ENCODE measurements at regions not wholly inside any gene's neighbourhood (a gene's known extent, or its start where the extent isn't known, plus 50 kb on each side); places are given as distances from the start of the nearest gene placed in this dataset.

DNA sequence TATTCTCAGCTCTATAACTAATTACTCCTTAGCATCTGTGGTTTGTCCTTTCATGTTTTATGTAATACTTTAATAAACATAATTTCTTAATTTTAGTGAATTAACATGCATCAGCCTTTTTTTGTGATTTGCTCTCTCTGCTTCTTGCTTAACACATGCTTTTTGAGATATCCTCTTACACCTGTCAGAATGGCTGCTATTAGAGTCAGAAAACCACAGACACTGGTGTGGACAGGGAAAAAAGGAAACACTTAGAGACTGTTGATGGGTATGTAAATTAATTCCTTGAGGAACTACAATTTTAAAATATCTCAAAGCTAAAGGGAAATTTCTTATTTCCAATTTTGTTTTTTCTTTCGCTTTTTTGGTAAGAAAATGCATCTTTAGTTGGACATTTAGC, 549.0 kb downstream of the ZNF804A start:
- DNase-seq: no peak

DNA sequence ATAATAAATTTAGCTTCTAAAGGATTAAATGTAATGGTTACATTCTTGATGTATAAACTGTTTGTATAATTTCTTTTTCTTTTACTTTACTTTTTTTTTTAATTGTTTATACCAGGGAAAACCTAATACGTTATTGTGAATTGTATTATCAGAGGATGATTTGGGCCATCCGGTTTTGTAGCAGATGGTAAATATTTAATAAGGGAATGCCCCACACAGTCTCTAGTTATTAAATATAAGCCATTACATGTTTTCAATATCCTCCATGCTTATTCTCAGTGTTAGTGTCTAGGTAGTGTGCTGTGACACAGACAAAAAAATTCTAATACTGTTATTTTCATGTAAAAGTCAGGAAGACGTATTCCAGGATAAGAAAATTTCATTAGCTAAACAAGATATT, 553.9 kb downstream of the ZNF804A start:
- DNase-seq: no peak

DNA sequence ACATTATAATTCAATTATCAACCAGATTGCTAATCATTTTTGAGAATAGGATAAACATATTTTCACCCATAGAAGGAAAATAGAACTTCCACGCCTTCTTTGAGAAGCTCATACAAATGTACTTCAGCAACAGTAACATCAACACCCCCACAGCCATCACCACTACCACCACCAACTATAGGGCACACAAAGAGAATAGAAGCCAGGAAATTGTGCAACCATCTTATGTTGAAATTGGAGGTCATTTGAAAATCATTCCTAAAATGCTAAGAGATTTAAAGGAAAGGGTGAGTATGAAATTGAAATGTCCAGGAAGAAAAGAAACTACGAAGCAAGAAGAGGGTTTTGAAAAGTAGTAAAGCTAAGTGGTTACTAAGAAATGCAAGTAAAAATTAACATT, 563.4 kb downstream of the ZNF804A start:
- no peak for DNase-seq

DNA sequence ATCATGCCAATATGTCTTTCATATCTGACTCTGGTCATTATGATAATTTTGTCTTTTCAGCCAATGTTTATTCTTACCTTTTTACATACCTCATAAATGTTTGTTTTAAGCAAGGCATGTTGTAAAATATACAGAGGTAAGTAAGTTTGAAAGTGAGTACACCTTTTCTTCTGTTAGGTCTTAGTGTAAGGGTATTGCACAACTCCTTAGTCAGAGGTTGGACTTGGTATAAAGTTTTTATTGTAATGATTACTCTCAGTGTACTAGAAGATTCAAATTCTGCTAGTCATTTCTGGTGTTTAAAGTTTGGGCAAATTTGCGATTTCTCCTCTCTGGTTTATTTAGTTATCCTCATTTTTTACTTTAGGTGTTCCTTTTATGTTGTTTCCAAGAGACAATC, 564.3 kb upstream of the FSIP2 start:
- DNase-seq: no peak

DNA sequence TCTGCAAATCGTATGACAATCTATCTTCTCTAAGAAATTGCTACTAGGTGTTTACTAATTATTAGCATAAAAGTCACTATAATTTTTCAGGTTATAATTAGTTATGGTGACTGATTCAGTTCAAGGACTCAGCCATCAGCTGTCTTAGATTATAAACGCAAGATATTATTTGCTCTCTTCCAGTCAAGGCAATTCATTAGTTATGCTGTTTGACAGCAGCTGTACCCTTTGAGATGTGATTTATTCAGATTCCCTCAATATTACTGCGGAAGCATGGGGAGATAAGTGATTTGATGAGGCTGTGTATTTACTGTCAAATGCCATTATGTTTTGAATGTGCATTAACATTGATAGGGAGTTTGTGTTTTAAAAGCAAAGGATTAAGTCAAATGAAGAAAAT, 558.9 kb upstream of the FSIP2 start:
- peak; percentile 53 for DNase-seq

DNA sequence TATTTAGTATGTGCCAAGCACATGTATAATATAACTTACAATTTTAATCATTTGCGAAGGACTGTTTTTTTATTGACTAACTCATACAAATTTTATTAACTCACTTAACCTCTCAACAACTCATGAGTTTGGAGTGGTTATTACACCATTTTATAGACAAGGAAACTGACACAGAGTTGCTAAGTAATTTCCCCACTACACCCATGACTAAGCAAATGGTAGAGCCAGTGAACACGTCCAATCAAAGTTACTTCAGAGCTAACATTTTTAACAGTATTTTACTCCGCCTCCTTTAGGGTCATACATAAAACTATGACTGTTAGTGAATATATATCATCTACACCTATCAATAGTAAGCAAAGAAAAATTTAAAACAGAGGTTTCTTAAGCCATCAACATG, 556.7 kb upstream of the FSIP2 start:
- DNase-seq: no peak

DNA sequence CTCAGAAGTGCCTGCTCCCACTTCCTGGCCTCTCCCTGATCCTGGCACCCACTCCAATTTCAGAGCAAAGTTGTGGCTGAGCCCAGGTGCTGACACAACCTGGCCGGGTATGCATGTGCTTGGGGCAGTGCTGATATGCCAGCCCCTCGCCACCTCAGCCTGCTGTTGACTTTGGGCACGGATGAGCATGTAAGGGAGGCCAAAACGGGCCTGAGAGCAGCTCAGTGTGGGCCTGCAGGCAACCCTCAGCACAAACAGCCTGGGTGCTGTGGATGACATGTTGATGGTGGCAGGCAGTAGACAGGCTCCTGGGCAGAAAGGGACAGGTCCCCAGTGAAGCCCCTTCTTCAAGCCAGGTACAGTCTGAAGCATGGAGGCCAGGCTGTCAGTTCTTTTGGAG, 553.6 kb upstream of the FSIP2 start:
- no peak for DNase-seq

DNA sequence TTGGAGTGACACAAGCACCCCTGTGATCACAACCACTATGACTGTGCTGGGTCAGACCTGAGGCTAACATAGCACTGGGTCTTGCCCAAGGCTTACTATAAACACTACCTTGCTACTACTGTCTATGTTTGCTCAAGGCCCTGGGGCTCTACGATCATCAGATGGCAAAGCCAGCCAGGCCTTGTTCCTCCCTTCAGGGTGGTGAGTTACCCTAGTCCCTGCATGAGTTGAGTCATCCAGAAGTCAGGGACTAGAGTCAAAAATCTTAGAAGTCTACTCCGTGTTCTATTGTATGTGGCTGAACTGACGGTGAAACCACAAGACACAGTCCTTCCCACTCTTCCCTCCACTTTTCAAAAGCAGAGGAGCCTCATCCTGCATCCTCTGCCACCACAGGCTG, 551.2 kb upstream of the FSIP2 start:
- DNase-seq: no peak

DNA sequence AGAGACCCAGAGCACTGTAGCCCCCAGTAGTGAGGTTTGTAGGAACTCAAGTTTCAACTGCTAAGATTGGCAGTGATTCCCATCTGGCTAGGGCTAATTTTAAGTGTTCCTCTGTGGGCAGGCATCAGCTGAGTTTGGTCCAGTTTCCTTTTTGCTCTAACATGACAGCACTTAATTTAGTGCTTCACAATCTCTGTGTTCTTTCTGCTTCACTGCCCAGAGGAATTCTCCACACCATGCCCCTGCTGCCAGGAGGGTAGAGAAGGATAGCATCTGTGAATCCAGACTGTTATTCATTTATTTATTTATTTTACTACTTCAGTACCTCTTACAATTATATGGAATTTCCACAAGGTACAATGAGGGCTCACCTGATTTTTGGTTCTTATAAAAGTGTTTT, 549.9 kb upstream of the FSIP2 start:
- DNase-seq: no peak

DNA sequence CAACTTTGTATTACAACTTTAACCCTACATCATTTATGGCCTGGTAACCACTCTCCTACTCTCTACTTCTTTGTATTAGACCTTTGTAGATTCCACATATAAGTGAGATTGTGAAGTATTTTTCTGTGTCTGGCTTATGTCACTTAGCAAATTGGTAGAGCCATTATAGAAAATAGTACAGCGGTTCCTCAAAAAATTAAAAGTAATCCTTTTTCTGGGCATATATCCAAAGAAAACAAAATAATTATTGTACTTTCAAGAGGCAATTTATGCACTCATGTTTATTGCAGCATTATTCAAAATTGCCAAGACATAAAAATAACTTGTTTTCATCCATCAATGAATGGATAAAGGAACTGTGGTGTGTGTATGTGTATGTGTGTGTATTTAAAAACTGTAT, 537.5 kb upstream of the FSIP2 start:
- DNase-seq: no peak

DNA sequence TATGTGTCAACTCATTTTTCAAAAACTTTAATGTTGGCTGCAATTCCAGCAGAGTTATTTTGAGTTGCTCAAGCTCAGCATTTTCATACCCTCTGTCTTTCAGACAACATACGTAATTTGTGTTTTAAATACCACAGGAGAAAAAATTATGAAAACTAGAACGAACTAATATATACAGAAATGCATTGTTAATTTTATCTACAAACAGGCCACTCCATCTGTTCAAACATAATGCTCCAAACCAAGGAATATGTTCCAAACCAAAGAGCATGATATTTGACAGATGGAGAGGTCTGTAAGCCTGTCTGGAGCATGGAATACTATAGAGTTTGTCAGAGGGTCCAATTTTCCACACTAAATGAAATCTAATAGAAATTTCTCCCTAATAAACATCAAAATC, 536.2 kb upstream of the FSIP2 start:
- DNase-seq: no peak

DNA sequence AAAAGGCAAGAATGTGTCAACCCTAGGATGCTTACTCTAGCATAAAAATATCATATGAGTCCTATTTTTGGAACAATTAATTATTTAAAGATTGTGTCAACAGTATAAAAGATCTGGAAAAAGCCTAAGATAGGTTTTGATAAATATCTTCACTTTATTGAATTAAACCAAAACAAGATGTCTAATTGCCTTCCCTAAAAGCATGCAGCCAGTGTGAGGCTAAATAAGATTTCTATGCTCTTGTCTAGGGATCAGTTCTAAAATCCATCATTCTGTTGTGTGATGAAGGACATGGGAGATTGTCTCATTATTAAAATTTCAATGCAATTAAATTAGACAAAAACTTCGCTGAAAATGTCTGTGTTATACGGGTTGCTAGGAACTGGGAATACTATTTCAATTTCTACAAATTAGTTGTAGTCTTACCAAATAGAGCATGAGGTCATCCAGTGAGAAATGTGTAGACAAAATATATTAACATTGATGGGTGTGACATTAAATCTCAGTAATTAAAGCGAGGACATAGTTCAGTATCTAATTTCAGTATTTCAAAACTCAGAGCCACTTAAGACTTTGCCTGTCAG, 535.6 kb upstream of the FSIP2 start:
- no peak for DNase-seq

DNA sequence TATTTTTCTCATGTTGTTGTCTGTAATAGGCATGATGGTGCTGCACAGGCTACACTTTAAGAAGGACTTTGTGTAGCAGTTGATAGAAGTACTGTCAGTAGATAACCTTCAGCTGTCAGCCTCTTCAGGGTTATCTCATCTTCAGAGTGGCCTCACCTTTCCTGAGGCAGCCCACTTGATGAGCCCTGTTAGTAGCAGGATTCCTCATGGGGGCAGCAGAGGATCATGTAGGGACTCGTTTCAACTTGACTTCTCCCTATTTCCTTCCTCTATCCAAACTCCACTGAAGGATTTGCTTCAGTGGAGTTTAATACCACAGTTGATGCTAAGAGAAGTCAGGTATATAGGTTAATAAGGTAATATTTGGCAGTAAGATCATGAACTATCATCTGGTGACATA, 530.3 kb upstream of the FSIP2 start:
- peak; percentile 42 for DNase-seq

DNA sequence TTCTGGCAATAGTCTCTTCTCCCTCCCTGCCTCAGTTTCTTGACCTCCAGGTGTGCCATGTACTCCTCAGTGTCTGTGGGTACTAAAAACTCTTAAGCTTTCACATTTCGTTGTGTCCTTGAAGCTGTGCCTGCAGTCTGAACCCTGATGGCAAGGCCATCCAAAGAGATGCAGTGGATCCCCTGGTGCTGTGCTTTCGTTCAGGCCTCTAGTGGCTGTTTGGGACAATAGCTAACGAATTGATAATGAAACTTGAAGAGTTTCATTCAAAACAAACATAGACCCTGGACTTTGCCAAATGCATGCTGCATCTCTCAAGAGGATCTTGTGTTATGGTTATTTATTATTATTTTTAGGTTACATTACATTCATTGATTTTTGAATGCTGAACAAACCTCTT, 523.1 kb upstream of the FSIP2 start:
- no peak for DNase-seq

DNA sequence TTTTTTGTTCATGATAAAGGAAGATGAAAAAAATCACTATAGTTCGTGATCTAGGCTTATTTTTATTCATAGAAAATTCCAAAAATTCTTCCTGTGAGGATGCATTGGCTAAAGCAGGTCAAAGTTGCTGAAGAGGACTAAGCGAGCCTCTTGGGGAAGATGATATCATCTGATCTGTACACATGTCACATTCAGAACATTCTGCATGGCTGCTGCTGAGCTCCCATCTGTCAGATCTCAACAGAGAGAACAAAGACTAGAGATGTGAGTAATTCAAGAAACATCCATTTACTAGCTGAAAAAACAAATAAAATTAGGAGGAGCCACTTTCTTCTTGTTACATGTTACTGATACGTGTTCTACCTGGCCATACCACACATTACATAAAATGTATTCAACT, 518.6 kb upstream of the FSIP2 start:
- DNase-seq: peak; percentile 54

DNA sequence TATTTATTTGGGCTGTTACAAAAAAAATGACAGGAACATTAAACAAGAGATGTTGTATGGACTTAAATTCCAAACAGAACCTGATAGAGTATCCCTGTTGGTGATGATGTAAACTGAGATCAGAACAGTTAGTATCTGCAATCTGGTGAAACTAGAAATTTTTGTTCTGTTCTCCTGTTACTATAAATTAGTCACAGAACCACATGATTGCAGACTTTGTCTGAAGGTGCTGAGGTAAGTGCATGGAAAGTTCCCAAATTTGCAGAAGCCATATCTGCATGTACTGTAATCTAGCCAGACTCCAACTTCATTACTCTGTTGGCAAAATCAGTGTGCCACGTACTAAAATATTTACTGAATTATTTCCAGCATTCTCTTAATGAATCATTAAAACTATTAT, 516.3 kb upstream of the FSIP2 start:
- DNase-seq: no peak

DNA sequence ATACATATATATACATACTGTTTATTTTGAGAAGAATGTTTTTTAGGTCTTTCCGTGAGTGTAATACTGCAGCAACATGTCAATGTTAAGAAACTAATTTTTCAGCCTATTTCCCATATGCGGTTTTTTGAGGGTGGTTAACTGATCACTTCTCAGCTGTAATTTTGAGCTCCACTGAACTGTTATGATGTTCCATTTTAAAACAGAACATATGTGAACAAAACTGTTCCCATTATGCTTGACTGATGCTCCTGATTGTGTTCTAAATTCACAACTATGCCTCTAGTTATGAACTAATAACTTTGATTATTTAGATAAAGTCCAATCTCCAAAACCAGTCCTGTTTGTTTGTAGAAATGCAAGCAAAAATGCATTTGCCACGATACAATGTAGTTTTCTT, 511.2 kb upstream of the FSIP2 start:
- DNase-seq: no peak

DNA sequence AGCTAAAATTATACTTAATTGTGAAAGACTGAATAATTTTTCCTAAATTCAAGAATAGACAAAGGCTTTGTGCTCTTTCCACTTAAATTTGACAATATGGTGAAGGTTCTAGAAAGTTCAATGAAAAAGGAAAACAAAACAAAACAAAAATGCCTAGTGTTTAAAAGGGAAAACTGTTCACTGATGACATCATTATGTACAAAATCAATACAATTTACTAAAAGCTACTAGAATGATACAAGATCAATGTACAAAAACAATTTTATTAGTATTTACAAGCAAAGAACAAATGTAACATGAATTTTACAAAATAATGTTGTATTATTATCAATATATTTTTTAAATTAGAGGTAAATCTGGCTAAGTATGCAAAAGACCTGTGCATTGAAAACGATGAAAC, 499.1 kb upstream of the FSIP2 start:
- DNase-seq: no peak

DNA sequence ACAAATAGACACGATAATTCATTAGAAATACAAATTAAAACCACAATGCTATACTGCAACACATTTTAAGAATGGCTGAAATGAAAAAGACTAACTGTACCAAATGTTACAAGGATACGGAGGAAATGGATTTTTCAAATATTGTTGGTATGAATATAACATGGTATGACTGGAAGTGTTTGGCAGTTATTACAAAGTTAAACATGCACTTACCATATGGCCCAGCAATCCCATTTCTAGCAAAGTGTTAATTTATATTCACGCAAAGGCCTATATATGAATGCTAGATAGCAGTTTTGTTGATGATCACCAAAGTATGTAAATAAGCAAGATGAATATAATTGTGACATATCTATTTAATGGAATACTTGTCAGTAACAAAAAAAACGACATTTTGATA, 497.8 kb upstream of the FSIP2 start:
- DNase-seq: no peak

DNA sequence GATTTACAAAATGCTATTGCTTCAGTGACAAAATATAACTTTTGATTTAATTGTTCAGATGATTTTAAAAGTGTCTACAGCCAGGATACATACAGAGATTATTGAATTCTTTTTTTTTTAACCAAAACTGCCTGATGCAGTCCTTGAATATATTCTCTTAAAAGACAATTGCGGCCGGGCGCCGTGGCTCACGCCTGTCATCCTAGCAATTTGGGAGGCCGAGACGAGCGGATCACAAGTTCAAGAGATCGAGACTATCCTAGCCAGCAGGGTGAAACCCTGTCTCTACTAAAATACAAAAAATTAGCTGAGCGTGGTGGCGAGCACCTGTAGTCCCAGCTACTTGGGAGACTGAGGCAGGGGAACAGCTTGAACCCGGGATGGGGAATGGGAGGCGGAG, 497.0 kb upstream of the FSIP2 start:
- DNase-seq: no peak

DNA sequence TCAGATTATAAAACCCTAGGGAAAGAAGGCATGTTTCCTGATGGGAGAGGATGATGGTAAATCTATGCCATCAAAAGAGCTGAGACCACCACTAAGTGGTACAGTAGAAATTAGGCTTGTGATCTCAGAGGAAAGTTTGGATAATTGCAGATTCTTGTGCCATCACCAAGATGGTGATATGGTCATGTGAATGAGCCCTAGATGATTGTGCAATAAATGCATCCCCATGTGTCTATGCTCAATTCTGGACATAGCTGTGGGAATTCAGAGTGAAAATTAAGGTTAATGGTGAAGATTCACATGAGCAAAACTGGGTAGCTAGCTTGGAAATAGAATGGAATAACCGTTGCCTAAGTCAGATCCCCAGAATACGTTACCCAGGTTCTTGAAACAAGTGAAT, 496.1 kb upstream of the FSIP2 start:
- no peak for DNase-seq

DNA sequence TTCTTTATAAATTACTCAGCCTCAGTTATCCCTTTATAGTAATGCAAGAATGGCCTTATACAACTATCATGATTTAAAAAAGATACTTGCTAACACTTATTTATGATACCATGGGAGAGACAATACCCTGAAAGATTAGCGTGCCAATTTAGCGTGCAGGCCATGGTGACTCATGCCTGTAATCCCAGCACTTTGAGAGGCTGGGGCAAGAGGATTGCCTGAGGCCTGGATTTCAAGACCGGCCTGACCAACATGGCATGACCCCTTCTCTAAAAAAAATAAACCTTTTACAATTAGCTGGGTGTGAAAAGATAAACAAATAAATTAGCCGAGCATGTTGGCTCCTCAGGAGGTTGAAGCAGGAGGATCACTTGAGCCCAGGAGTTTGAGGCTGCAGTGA, 493.4 kb upstream of the FSIP2 start:
- no peak for DNase-seq

DNA sequence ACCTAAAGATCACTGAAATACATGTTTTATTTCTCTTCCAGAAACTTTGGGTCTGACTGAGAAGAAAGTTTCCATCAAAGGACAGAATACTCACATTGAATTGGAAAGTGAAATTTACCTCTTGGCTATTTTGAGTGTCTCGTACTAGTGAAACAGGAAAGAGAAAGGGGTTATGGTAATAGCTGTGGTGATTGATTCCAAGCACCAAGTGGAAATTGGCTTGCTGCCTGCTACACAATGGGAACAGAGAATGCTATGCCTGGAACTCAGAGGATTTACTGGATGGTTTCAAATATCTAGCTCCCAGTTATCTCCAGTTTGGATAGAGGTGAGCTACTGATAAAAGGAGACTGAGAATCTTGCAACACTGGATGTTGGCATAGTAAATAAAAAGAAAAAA, 492.8 kb upstream of the FSIP2 start:
- DNase-seq: peak; percentile 55

DNA sequence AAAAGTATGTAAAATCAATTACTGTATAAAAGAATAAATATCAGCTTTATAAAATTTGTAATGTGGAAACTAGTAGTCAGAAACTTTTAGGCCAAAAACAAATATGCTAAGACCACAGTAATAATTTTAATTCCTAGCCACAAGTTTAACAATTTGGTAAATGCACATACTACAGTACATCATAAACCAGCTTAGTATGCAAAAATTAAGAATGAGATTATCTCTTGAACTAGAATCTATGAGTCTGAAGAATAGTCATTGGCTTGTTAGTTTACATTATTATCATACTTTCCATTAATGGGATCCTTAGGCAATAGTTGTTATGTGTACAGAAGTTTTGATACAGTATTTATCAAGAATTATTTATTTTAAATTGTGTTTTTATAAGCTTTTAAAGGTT, 491.9 kb upstream of the FSIP2 start:
- no peak for DNase-seq

DNA sequence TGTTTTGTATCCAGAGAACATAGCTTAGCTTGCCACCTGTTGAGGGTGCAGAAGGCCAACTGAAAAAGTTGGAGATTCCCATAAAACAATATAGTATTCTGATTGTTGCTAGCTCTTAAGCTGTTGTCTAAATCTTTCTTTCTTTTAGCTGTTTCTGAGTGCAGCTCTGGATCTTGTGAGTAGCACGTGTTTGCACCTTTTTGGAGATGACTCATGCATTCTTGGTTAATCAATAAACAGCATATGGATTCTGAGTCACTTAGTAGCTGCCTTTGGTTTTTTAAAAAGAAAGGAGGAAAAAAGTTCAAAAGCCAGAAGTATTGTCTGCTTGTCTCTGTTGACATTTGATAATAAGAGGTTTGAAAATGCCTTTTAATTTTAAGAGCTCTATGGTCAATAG, 483.0 kb upstream of the FSIP2 start:
- no peak for DNase-seq

DNA sequence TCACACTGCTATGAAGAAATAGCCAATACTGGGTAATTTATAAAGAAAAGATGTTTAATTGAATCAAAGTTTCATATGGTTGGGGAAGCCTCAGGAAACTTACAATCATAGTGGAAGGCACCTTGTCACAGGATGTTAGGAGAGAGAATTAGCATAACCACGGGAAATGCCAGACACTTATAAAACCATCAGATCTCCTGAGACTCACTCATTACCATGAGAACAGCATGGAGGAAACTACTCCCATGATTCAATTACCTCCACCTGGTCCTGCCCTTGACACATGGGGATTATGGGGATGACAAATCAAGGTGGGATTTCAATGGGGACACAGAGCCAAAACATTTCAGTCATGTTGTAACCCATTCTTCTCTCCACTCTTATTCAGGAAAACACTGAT, 472.9 kb upstream of the FSIP2 start:
- DNase-seq: no peak
